HCT116 (cell line): ENCODE measurements at regions not wholly inside any gene's neighbourhood (a gene's known extent, or its start where the extent isn't known, plus 50 kb on each side); places are given as distances from the start of the nearest gene placed in this dataset.

Experiments
- ATAC-seq: fragments of 200-7000 bp; cut with Tn5 transposase; 2 replicates; pipeline ENCODE4 v1.9.1; 2020; ENCODE audit warnings: mild to moderate bottlenecking, moderate library complexity
- BruUV-seq: library from RNA; stranded (reverse); fragments of 400-500 nt; replicated peaks from 2 replicates; lab custom pipeline; 2021; lab: Mats Ljungman, UMichigan
- CTCF ChIA-PET: fragments of 300-600 bp; sonication (Branson Sonifier 250); formaldehyde crosslinking; loops from one replicate; lab custom pipeline; 2021; ENCODE audit warnings: antibody characterized with exemption; lab: Charles Lee
- POLR2A ChIA-PET: fragments of 300-600, 350-600 bp; sonication (Branson Sonifier 250); formaldehyde crosslinking; loops from one replicate; lab custom pipeline; 2021; ENCODE audit warnings: antibody characterized with exemption; lab: Charles Lee
- RAD21 ChIA-PET, 2 experiments: fragments of 300-600 bp; sonication (Branson Sonifier 250); formaldehyde crosslinking; loops; one replicate each; lab custom pipeline; 2023; ENCODE audit warnings: low total read pairs in 2 of 2; ENCODE audit not compliant: uncharacterized antibody in 2 of 2, unreplicated experiment in 2 of 2, low non-redundant PET in 1 of 2; lab: Charles Lee
- DNase-seq: peaks from one replicate; pipeline ENCODE4 v3.0.0-alpha.2; 2010; ENCODE audit warnings: low read depth, low spot score
- H2AFZ ChIP-seq: fragments of 200-600 bp; shearing (Covaris generic), sonication (generic); 2 replicates; pipeline ENCODE4 v1.6.1; 2017; ENCODE audit warnings: low read depth, mixed run types, mixed read lengths, antibody characterized with exemption, low read length; ENCODE audit not compliant: poor library complexity, severe bottlenecking
- H3K27ac ChIP-seq: 2 replicates; pipeline ENCODE4 v1.5.1; 2012; ENCODE audit warnings: low read depth, low read length
- H3K27me3 ChIP-seq: fragments of 200-600 bp; sonication (generic); 2 replicates; pipeline ENCODE4 v1.6.1; 2016; ENCODE audit warnings: mixed run types, low read length, mixed read lengths; ENCODE audit not compliant: insufficient read depth
- H3K36me3 ChIP-seq, 2 experiments: fragments of 200-500 bp in 1 of 2; fragments of 200-600 bp in 1 of 2; sonication (Bioruptor generic) in 1 of 2; sonication (generic) in 1 of 2; 2 replicates each; pipeline versions ENCODE4 v1.5.1 to v1.6.1; 2014 to 2016; ENCODE audit warnings: low read length in 2 of 2, inconsistent platforms in 1 of 2, mixed read lengths in 1 of 2, mixed run types in 1 of 2; ENCODE audit not compliant: insufficient read depth in 2 of 2, control insufficient read depth in 1 of 2
- H3K4me1 ChIP-seq, 2 experiments: fragments of 200-600 bp in 1 of 2; sonication (generic) in 1 of 2; 2 replicates each; pipeline versions ENCODE4 v1.5.1 to v1.6.1; 2012 to 2017; ENCODE audit warnings: low read length in 2 of 2, inconsistent platforms in 1 of 2, mild to moderate bottlenecking in 1 of 2, mixed read lengths in 1 of 2, mixed run types in 1 of 2, moderate library complexity in 1 of 2; ENCODE audit not compliant: insufficient read depth in 2 of 2, control insufficient read depth in 1 of 2
- H3K4me2 ChIP-seq: fragments of 200-600 bp; sonication (generic); 2 replicates; pipeline ENCODE4 v1.6.1; 2017; ENCODE audit warnings: mixed run types, low read length, mixed read lengths
- H3K4me3 ChIP-seq, 2 experiments: fragments of 200-600 bp in 1 of 2; sonication (generic) in 1 of 2; replicated peaks in 1 of 2; 2 replicates each; pipeline ENCODE4 v1.5.1; 2011 to 2016; ENCODE audit warnings: low read length in 2 of 2, control low read depth in 1 of 2, low read depth in 1 of 2, mild to moderate bottlenecking in 1 of 2, mixed read lengths in 1 of 2, mixed run types in 1 of 2
- H3K79me2 ChIP-seq: fragments of 200-600 bp; sonication (generic); 2 replicates; pipeline ENCODE4 v1.6.1; 2017; ENCODE audit warnings: mild to moderate bottlenecking, mixed run types, low read length, moderate library complexity, mixed read lengths; ENCODE audit not compliant: insufficient read depth
- H3K9ac ChIP-seq: fragments of 200-600 bp; sonication (generic); 2 replicates; pipeline ENCODE4 v1.6.1; 2016; ENCODE audit warnings: low read length, mixed read lengths
- H3K9me2 ChIP-seq: fragments of 200-600 bp; sonication (generic), shearing (Covaris generic); 2 replicates; pipeline ENCODE4 v1.6.1; 2017; ENCODE audit warnings: mixed run types, mild to moderate bottlenecking, moderate library complexity; ENCODE audit not compliant: insufficient read depth
- H3K9me3 ChIP-seq, 2 experiments: fragments of 200-500 bp in 1 of 2; fragments of 200-600 bp in 1 of 2; sonication (Bioruptor generic) in 1 of 2; sonication (generic) in 1 of 2; 2 replicates each; pipeline ENCODE4 v1.6.1; 2014 to 2017; ENCODE audit warnings: low read length in 2 of 2, mixed read lengths in 2 of 2, inconsistent platforms in 1 of 2, low read depth in 1 of 2, mild to moderate bottlenecking in 1 of 2, mixed run types in 1 of 2, moderate library complexity in 1 of 2; ENCODE audit not compliant: control insufficient read depth in 1 of 2, insufficient read depth in 1 of 2
- H4K20me1 ChIP-seq: fragments of 200-600 bp; sonication (generic), shearing (Covaris generic); 2 replicates; pipeline ENCODE4 v1.6.1; 2017; ENCODE audit warnings: mixed run types, mild to moderate bottlenecking, moderate library complexity; ENCODE audit not compliant: insufficient read depth
- CEBPB ChIP-seq: IDR thresholded peaks from 2 replicates; pipeline ENCODE4 v1.6.1; 2012; ENCODE audit warnings: low read depth
- CTCF ChIP-seq, 3 experiments: fragments of 200-600 bp in 1 of 3; sonication (generic) in 1 of 3; IDR thresholded peaks in 2 of 3; conservative IDR thresholded peaks in 1 of 3; 2 replicates each; pipeline ENCODE4 v1.5.1; 2012 to 2017; ENCODE audit warnings: low read depth in 2 of 3, low read length in 2 of 3, antibody characterized with exemption in 1 of 3, borderline replicate concordance in 1 of 3, control low read depth in 1 of 3, mild to moderate bottlenecking in 1 of 3, mixed read lengths in 1 of 3, mixed run types in 1 of 3, moderate library complexity in 1 of 3; ENCODE audit not compliant: insufficient read depth in 1 of 3
- EGR1 ChIP-seq: IDR thresholded peaks from 2 replicates; pipeline ENCODE4 v1.6.1; 2012; ENCODE audit warnings: low read depth
- ELF1 ChIP-seq: IDR thresholded peaks from 2 replicates; pipeline ENCODE4 v1.6.1; 2012; ENCODE audit warnings: low read depth, borderline replicate concordance
- EZH2 ChIP-seq: fragments of 200-600 bp; sonication (generic); IDR thresholded peaks from 2 replicates; pipeline ENCODE4 v1.6.1; 2017; ENCODE audit warnings: antibody characterized with exemption, mixed run types
- EZH2phosphoT487 ChIP-seq: fragments of 200-600 bp; IDR thresholded peaks from 2 replicates; pipeline ENCODE4 v1.6.1; 2018; ENCODE audit warnings: antibody characterized with exemption, borderline replicate concordance
- JUND ChIP-seq: IDR thresholded peaks from 2 replicates; pipeline ENCODE4 v1.6.1; 2012
- POLR2A ChIP-seq: IDR thresholded peaks from 2 replicates; pipeline ENCODE4 v1.7.0; 2011; ENCODE audit warnings: borderline replicate concordance; ENCODE audit not compliant: insufficient read depth, insufficient read length; ENCODE audit errors: extremely low read depth
- POLR2AphosphoS5 ChIP-seq: IDR thresholded peaks from 2 replicates; pipeline ENCODE4 v1.6.1; 2011; ENCODE audit warnings: mild to moderate bottlenecking, low read depth, low read length, moderate library complexity
- RAD21 ChIP-seq: IDR thresholded peaks from 2 replicates; pipeline ENCODE4 v1.6.1; 2012; ENCODE audit warnings: low read depth, mild to moderate bottlenecking
- SIN3A ChIP-seq: IDR thresholded peaks from 2 replicates; pipeline ENCODE4 v1.6.1; 2012; ENCODE audit warnings: low read depth
- SRF ChIP-seq: IDR thresholded peaks from 2 replicates; pipeline ENCODE4 v1.6.1; 2012; ENCODE audit warnings: low read depth
- ZFX ChIP-seq: fragments of 450-650 bp; IDR thresholded peaks from 2 replicates; pipeline ENCODE4 v1.6.1; 2017
- ZNF274 ChIP-seq: fragments of 200-500 bp; sonication (Bioruptor generic); IDR thresholded peaks from 2 replicates; pipeline ENCODE4 v1.6.1; 2014; ENCODE audit warnings: mild to moderate bottlenecking, low read depth, low read length, inconsistent platforms
- intact Hi-C: fragments of 100-400 bp; cut with micrococcal nuclease; formaldehyde crosslinking; loops from 2 replicates; pipeline ENCODE4 v1.10.0; 2022
- TF ChIP-seq, protein P1 (sequence below): IDR thresholded peaks from 2 replicates; pipeline ENCODE4 v1.6.1; 2012

- no peaks in the 10 kb centered on the region for H3K36me3 ChIP-seq
- no peak for TF ChIP-seq EZH2phosphoT487
- no peak for TF ChIP-seq ZFX
- TF ChIP-seq JUND, result no peak
- no peak for TF ChIP-seq SRF
- TF ChIP-seq POLR2AphosphoS5, result no peak
- TF ChIP-seq POLR2A, result no peak
- no peak for TF ChIP-seq RAD21
- no peak for TF ChIP-seq EZH2
- TF ChIP-seq, protein P1, sequence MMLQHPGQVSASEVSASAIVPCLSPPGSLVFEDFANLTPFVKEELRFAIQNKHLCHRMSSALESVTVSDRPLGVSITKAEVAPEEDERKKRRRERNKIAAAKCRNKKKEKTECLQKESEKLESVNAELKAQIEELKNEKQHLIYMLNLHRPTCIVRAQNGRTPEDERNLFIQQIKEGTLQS, result no peak
- TF ChIP-seq CEBPB, result no peak
- no peak for TF ChIP-seq CTCF (IDR thresholded peaks at IDR 0.05 in 2 of 3, conservative IDR thresholded peaks at IDR 0.05 in 1 of 3; ENCODE audit: borderline replicate concordance in 1 of 3, insufficient read depth in 1 of 3, low read depth in 2 of 3, low read length in 2 of 3)
- no peak for TF ChIP-seq EGR1
- TF ChIP-seq ELF1, result no peak
- no peak for TF ChIP-seq SIN3A
- TF ChIP-seq ZNF274, result no peak
- ChIA-PET CTCF (no interaction called here), RAD21 (no interaction called here), POLR2A (no interaction called here)
- no peak overlapping the region for H3K9ac ChIP-seq
- H3K9me2 ChIP-seq, result no peaks in the 10 kb centered on the region
- H3K4me2 ChIP-seq, result no peak overlapping the region
- H3K4me1 ChIP-seq, result no peaks in the 10 kb centered on the region
- H4K20me1 ChIP-seq, result no peaks in the 10 kb centered on the region
- H3K27me3 ChIP-seq, result no peaks in the 10 kb centered on the region
- intact Hi-C loops, result no loop called here
- no peak overlapping the region for H3K27ac ChIP-seq
- BruUV-seq, result no TSS peak
- no peak overlapping the region for H2AFZ ChIP-seq
- no peak for DNase-seq
- no peak for ATAC-seq
- no peaks in the 10 kb centered on the region for H3K79me2 ChIP-seq
- H3K9me3 ChIP-seq, result no peaks in the 10 kb centered on the region
- H3K4me3 ChIP-seq, result no peak overlapping the region
These were observed 169.7 kb upstream of the MITF start for GRCh38 chr3:69569520-69569919.
